ENCODE measurements at regions not wholly inside any gene's neighbourhood (a gene's known extent, or its start where the extent isn't known, plus 50 kb on each side); places are given as distances from the start of the nearest gene placed in this dataset.

- TF ChIP-seq EZH2phosphoT487 (IDR thresholded peaks at IDR 0.05; ENCODE audit: insufficient read depth, low read depth): no peak
- TF ChIP-seq EZH2 (IDR thresholded peaks at IDR 0.05; ENCODE audit: insufficient read depth, poor library complexity, severe bottlenecking): no peak
- Histone ChIP-seq H3F3A (ENCODE audit: insufficient read depth) (no peaks in the 10 kb centered on the region), H3K4me3 (no peak overlapping the region), H3K9ac (no peak overlapping the region), H3K9me3 (ENCODE audit: low read depth) (no peaks in the 10 kb centered on the region), H3K4me1 (ENCODE audit: insufficient read depth) (no peaks in the 10 kb centered on the region), H3K4me2 (ENCODE audit: unreplicated experiment) (no peak overlapping the region), H3K27me3 (replicated peaks; ENCODE audit: insufficient read depth) (peaks cover 66% of the 10 kb centered on the region), H3K27ac (no peak overlapping the region), H4K20me1 (ENCODE audit: insufficient read depth) (no peaks in the 10 kb centered on the region), H3K79me2 (ENCODE audit: insufficient read depth) (no peaks in the 10 kb centered on the region), H3K9me2 (ENCODE audit: insufficient read depth) (no peaks in the 10 kb centered on the region), H2AFZ (no peak overlapping the region), H3K36me3 (ENCODE audit: low read depth) (no peaks in the 10 kb centered on the region)
- 4 to 6% methylated on average over 5 of the region's 5 CpGs for WGBS, 2 experiments (ENCODE audit: low coverage in 1 of 2, low lambda C conversion rate in 2 of 2, missing lambda C conversion rate in 2 of 2)
- in situ Hi-C loops (cut with MboI): loop anchor here (10.0 kb wide), 1 partner anchor 607 kb away; no protein-coding TSS in a partner anchor
- DNase-seq: peak; percentile 79
Observed at GRCh38 chr6:797479-798077, 104.6 kb upstream of the EXOC2 start.

GRCh38 chr6:795046-795685 lies 102.2 kb upstream of the EXOC2 start:
- Histone ChIP-seq H3K27ac (no peak overlapping the region), H4K20me1 (ENCODE audit: insufficient read depth) (no peaks in the 10 kb centered on the region), H3K9me2 (ENCODE audit: insufficient read depth) (no peaks in the 10 kb centered on the region), H3K79me2 (ENCODE audit: insufficient read depth) (no peaks in the 10 kb centered on the region), H3K4me1 (ENCODE audit: insufficient read depth) (no peaks in the 10 kb centered on the region), H3K9me3 (ENCODE audit: low read depth) (no peaks in the 10 kb centered on the region), H3K4me2 (ENCODE audit: unreplicated experiment) (no peak overlapping the region), H3K27me3 (replicated peaks; ENCODE audit: insufficient read depth) (peaks cover 66% of the 10 kb centered on the region), H3K9ac (no peak overlapping the region), H3K36me3 (ENCODE audit: low read depth) (no peaks in the 10 kb centered on the region), H2AFZ (no peak overlapping the region), H3F3A (ENCODE audit: insufficient read depth) (no peaks in the 10 kb centered on the region), H3K4me3 (no peak overlapping the region)
- in situ Hi-C loops (cut with MboI): loop anchor here (10.0 kb wide), 1 partner anchor 610 kb away; no protein-coding TSS in a partner anchor
- TF ChIP-seq EZH2phosphoT487 (IDR thresholded peaks at IDR 0.05; ENCODE audit: insufficient read depth, low read depth) (no peak), EZH2 (IDR thresholded peaks at IDR 0.05; ENCODE audit: insufficient read depth, poor library complexity, severe bottlenecking) (no peak)
- 26 to 31% methylated on average over 11 of the region's 11 CpGs for WGBS, 2 experiments (ENCODE audit: low coverage in 1 of 2, low lambda C conversion rate in 2 of 2, missing lambda C conversion rate in 2 of 2)
- no peak for DNase-seq

- Histone ChIP-seq H3K27ac (no peak overlapping the region), H3K4me1 (ENCODE audit: insufficient read depth) (no peaks in the 10 kb centered on the region), H3K9ac (no peak overlapping the region), H3K4me2 (ENCODE audit: unreplicated experiment) (no peak overlapping the region), H3K9me3 (ENCODE audit: low read depth) (no peaks in the 10 kb centered on the region), H3K9me2 (ENCODE audit: insufficient read depth) (no peaks in the 10 kb centered on the region; the same call in 1 of the 2 replicates), H3K36me3 (ENCODE audit: low read depth) (no peaks in the 10 kb centered on the region), H4K20me1 (ENCODE audit: insufficient read depth) (no peaks in the 10 kb centered on the region), H3K4me3 (no peak overlapping the region), H3K79me2 (ENCODE audit: insufficient read depth) (no peaks in the 10 kb centered on the region), H3K27me3 (replicated peaks; ENCODE audit: insufficient read depth) (peaks cover 55% of the 10 kb centered on the region), H3F3A (ENCODE audit: insufficient read depth) (no peaks in the 10 kb centered on the region), H2AFZ (no peak overlapping the region)
- WGBS, 2 experiments (ENCODE audit: low coverage in 1 of 2, low lambda C conversion rate in 2 of 2, missing lambda C conversion rate in 2 of 2): 80 to 81% methylated on average over 13 of the region's 13 CpGs
- in situ Hi-C loops (cut with MboI): loop anchor here (10.0 kb wide), 1 partner anchor 612 kb away; no protein-coding TSS in a partner anchor
- no peak for TF ChIP-seq EZH2phosphoT487 (IDR thresholded peaks at IDR 0.05; ENCODE audit: insufficient read depth, low read depth)
- no peak for TF ChIP-seq EZH2 (IDR thresholded peaks at IDR 0.05; ENCODE audit: insufficient read depth, poor library complexity, severe bottlenecking)
- DNase-seq: no peak
Observed at GRCh38 chr6:793261-793660, 100.3 kb upstream of the EXOC2 start.

GRCh38 chr6:792662-793061 lies 99.7 kb upstream of the EXOC2 start:
- WGBS, 2 experiments (ENCODE audit: low coverage in 1 of 2, low lambda C conversion rate in 2 of 2, missing lambda C conversion rate in 2 of 2): 85 to 86% methylated on average over 11 of the region's 11 CpGs
- Histone ChIP-seq H3K9me3 (ENCODE audit: low read depth) (no peaks in the 10 kb centered on the region), H3K36me3 (ENCODE audit: low read depth) (no peaks in the 10 kb centered on the region), H2AFZ (no peak overlapping the region), H3K4me3 (no peak overlapping the region), H3K9me2 (ENCODE audit: insufficient read depth) (no peaks in the 10 kb centered on the region; the same call in 1 of the 2 replicates), H4K20me1 (ENCODE audit: insufficient read depth) (no peaks in the 10 kb centered on the region), H3K27ac (no peak overlapping the region), H3K9ac (no peak overlapping the region), H3F3A (ENCODE audit: insufficient read depth) (no peaks in the 10 kb centered on the region), H3K27me3 (replicated peaks; ENCODE audit: insufficient read depth) (peaks cover 50% of the 10 kb centered on the region), H3K4me1 (ENCODE audit: insufficient read depth) (no peaks in the 10 kb centered on the region), H3K79me2 (ENCODE audit: insufficient read depth) (no peaks in the 10 kb centered on the region), H3K4me2 (ENCODE audit: unreplicated experiment) (no peak overlapping the region)
- DNase-seq: no peak
- in situ Hi-C loops (cut with MboI): loop anchor here (10.0 kb wide), 1 partner anchor 612 kb away; no protein-coding TSS in a partner anchor
- TF ChIP-seq EZH2phosphoT487 (IDR thresholded peaks at IDR 0.05; ENCODE audit: insufficient read depth, low read depth): no peak
- no peak for TF ChIP-seq EZH2 (IDR thresholded peaks at IDR 0.05; ENCODE audit: insufficient read depth, poor library complexity, severe bottlenecking)

Data from GM23248 (cell line).